Coronary artery (tissue), 2 donors: ENCODE measurements at regions not wholly inside any gene's neighbourhood (a gene's known extent, or its start where the extent isn't known, plus 50 kb on each side); places are given as distances from the start of the nearest gene placed in this dataset.

Experiments
- DNase-seq: peaks from one replicate; pipeline ENCODE4 v3.0.0-alpha.2; 2017; ENCODE audit warnings: low spot score
- H3K27ac ChIP-seq, 2 donors: fragments of 200-600 bp; sonication (generic); one replicate each; pipeline ENCODE4 v1.5.1; 2016 to 2019
- H3K4me3 ChIP-seq: fragments of 200-600 bp; sonication (generic); 2 replicates; pipeline ENCODE4 v1.5.1; 2016; ENCODE audit warnings: mild to moderate bottlenecking, moderate library complexity
- TF ChIP-seq, protein P1 (sequence below): fragments of 200-600 bp; sonication (generic); IDR thresholded peaks from one replicate; pipeline ENCODE4 v1.5.1; 2019; ENCODE audit warnings: antibody characterized with exemption

DNA sequence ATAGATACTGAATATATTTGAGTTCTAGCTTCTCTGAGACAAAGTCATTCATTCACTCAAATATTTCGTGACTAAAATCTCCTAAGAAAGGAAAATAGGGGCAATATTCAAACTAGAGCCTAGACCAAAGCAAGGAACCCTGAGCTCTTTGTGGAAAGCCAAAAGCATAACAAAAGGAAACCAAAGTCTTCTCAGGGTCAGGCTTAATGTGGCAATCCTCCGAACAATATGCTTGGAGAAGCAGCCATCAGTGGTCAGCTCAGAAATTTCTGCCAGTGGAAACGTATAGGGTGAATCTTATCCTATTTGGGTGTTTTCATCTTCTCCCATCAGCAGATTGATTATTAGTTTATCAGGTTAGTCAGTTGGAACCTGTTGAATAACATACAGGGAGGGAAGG lies 151.3 kb upstream of the SLC13A1 start:
- H3K27ac ChIP-seq, result no peak overlapping the region
- TF ChIP-seq, protein P1, sequence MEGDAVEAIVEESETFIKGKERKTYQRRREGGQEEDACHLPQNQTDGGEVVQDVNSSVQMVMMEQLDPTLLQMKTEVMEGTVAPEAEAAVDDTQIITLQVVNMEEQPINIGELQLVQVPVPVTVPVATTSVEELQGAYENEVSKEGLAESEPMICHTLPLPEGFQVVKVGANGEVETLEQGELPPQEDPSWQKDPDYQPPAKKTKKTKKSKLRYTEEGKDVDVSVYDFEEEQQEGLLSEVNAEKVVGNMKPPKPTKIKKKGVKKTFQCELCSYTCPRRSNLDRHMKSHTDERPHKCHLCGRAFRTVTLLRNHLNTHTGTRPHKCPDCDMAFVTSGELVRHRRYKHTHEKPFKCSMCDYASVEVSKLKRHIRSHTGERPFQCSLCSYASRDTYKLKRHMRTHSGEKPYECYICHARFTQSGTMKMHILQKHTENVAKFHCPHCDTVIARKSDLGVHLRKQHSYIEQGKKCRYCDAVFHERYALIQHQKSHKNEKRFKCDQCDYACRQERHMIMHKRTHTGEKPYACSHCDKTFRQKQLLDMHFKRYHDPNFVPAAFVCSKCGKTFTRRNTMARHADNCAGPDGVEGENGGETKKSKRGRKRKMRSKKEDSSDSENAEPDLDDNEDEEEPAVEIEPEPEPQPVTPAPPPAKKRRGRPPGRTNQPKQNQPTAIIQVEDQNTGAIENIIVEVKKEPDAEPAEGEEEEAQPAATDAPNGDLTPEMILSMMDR, result no peak

GRCh38 chr7:123348690-123349089 lies 148.9 kb upstream of the SLC13A1 start:
- no peak overlapping the region for H3K4me3 ChIP-seq
- H3K27ac ChIP-seq, result no peak overlapping the region
- TF ChIP-seq, protein P1, result no peak
- no peak for DNase-seq

More for the DNA sequence above, 151.3 kb upstream of the SLC13A1 start:
- DNase-seq, result no peak
- no peak overlapping the region for H3K4me3 ChIP-seq

DNA sequence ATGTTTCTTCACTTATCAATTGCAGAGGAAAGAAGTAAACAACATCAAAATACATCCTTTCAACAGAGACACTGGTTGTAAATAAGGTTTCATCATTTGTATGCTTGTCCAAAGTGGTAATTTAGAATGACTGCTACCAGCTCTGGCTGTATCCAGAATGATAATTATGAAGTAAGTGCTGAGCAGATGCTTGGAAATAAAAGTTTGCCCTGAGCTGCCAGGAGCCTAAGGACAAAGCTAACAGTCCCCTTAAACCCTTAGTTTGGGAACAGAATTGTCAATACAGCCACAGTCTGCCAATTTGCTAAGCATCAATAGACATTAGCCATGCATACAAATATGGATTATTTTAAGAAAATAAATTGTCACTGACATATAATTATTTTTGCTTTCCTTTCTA lies 147.0 kb upstream of the SLC13A1 start:
- Histone ChIP-seq H3K4me3 (no peak overlapping the region), H3K27ac (no peak overlapping the region)
- TF ChIP-seq, protein P1, result no peak
- no peak for DNase-seq

DNA sequence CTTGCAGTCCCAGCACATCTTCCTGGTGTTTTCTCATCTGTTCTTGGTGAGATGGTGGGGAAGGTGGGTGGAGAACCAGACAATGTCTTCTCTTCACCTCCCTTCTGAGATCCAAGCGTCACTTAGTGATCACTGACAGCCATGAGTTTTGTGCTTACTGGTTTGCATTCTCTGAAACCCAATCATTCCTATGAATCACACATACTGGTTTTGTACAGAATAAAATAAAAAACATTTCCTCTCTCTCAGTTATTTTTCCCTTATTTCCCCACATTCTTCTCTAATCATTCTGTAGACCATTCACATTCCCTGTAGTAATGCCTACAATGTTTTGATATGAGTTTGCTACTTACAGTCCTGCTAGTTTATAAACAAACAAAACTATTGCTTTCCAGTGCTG lies 143.8 kb upstream of the SLC13A1 start:
- H3K4me3 ChIP-seq, result no peak overlapping the region
- TF ChIP-seq, protein P1, result no peak
- no peak for DNase-seq
- no peak overlapping the region for H3K27ac ChIP-seq

- TF ChIP-seq, protein P1, result no peak
- DNase-seq, result no peak
- Histone ChIP-seq H3K27ac (no peak overlapping the region), H3K4me3 (no peak overlapping the region)
Measured at GRCh38 chr7:123341102-123341501, 141.3 kb upstream of the SLC13A1 start.

DNA sequence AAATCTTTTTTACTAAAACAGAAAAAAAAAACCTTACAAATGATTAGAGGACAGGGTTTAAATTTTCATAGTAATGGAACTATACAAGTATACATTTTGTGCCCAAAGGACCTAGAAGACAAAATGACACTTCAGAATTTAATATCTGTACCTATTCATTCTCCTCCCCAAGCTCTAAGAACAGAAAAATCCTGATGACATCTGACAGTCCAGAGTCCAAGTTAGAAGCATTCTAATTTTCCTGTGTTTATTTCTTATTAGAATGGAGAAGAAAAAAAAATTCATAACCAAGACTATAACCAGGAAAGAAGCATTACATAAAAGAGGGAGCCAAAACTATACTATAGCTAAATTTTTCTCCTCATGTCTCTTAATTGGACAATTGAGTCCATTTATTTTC lies 138.9 kb upstream of the SLC13A1 start:
- H3K4me3 ChIP-seq, result no peak overlapping the region
- DNase-seq, result no peak
- H3K27ac ChIP-seq, result no peak overlapping the region
- TF ChIP-seq, protein P1, result no peak

DNA sequence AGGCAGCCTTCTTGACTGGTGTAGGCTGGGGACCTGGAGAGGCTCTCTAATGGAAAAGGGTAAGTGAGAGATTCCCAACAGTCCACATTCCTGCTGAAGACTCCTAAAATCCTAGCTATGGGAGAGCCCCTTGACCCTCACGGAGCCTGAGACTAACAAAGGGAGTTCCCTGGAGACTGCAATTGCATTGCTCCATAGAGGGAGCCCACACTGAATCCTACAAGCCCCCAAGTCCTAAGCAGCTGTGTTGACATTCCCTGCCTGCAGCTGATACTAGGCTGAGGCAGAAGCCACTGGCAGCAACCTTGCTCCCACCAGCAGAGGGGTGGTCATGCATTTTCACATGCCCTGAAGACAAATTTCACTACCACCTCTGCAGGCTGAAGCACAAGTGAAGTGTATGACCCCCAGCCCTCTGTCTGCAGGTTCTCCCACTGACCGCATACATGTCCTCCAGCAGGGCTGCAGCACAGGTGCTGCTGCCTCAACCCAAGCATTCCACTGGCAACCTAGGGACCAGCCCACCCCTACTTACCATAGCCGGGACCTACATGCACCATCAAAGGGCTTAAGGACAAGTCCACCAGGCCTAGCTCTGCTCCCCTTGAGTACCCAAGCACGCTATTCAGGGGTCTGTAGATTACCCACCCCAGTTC lies 130.3 kb upstream of the SLC13A1 start:
- Histone ChIP-seq H3K4me3 (no peak overlapping the region), H3K27ac (no peak overlapping the region)
- TF ChIP-seq, protein P1, result no peak
- DNase-seq, result no peak
